HG03025 (cell line): ENCODE measurements at regions not wholly inside any gene's neighbourhood (a gene's known extent, or its start where the extent isn't known, plus 50 kb on each side); places are given as distances from the start of the nearest gene placed in this dataset.
"Not testable (repeated sequence)": the region's sequence is repeated elsewhere in the genome, so short reads cannot be mapped to it uniquely, and the experiment has no call there.

Experiments used
- ATAC-seq: cut with Tn5 transposase; IDR thresholded peaks from one replicate; pipeline ENCODE4 v1.9.1; 2021; ENCODE audit warnings: mild to moderate bottlenecking, moderate library complexity; ENCODE audit not compliant: unreplicated experiment, low FRiP score

- no peak for ATAC-seq
These were observed 95.4 kb upstream of the ERRFI1 start for GRCh38 chr1:8121261-8122159.

GRCh38 chr1:8120693-8121260 lies 94.7 kb upstream of the ERRFI1 start:
- ATAC-seq = no peak

- ATAC-seq = not testable (repeated sequence)
These were observed 92.6 kb upstream of the ERRFI1 start for GRCh38 chr1:8118736-8119135.

DNA sequence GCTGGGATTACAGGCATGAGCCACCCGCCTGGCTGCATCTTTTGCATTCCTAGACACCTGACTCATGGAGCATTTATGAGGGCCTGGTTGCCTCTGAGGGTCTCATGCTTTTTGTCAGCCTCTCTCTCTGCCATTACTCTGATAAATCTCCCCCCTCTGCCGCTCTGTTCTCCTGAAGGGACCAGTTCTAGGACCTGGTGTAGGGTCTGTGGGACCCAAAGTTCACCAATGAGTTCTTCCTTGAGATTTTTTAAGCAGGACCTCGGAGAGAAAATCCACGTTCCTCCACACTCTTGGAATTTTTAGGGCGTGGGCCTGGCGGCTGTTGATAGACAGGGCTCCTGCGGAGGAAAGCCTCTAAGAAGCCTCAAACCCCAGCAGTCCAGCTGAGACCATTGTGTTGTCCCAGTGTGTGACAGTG lies 91.9 kb upstream of the ERRFI1 start:
- no peak for ATAC-seq

DNA sequence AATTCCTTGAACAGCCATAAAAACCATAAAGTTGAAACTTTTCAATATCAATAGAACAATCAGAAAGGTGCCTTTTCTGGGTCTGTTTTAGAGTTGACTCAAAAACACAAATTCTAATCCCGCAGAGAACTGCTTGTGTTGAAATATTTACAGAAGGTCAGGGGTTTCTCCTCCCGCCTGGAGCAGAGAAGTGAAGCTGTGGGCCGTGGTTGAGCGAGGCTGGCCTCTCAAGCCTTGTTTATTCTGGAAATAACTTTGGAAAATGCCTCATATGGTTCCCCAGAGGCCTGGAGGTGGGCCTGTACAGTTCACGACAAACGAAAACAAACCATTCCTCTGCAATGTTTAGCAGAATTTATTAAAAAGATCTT lies 90.8 kb upstream of the ERRFI1 start:
- no peak for ATAC-seq

DNA sequence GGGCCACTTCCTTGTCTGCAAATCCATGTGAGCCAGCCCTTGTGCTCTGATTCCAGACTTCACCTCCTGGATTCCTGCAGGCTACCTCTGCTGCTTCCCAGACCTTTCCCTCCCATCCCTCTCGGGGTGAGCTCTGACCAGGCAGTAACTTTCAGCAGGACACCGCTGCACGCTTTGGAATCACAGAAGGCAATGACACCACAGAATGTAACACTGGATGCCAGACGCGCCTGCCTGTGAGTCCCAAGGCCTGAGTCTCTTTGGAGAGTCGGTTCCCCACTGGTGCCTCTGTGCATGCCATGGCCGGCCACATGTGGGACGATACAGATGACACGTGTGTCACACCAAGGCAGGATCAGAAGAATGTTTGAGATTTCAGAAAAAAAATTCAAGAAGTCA lies 89.7 kb upstream of the ERRFI1 start:
- no peak for ATAC-seq

- no peak for ATAC-seq
These were observed 89.1 kb upstream of the ERRFI1 start for GRCh38 chr1:8115031-8115768.

- ATAC-seq = no peak
These were observed 87.4 kb upstream of the ERRFI1 start for GRCh38 chr1:8113262-8114220.

DNA sequence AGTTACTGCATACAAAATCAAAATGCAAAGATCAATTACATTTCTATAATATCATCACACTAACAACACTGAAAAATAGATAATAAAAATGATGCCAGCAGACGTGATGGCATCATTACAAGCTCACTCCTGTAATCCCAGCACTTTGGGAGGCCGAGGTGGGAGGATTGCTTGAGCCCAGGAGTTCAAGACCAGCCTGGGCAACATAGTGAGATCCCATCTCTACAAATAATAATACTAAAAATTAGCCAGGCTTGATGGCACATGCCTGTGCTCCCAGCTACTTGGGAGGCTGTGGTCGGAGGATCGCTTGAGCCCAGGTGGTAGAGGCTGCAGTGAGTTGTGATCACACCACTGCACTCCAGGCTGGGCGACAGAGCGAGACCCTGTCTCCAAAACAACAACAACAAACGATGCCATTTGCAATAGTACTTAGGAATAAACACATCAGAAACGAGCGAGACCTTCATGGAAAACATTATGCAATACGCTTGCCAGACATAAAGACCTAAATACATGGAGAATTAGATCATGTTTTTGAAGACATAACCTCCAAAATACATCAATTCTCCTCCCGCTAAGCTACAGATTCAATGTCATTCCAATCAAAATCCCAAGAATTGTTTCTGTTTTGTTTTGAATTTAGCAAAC lies 86.6 kb upstream of the ERRFI1 start:
- ATAC-seq = no peak

GRCh38 chr1:8111560-8111959 lies 85.5 kb upstream of the ERRFI1 start:
- ATAC-seq = no peak

DNA sequence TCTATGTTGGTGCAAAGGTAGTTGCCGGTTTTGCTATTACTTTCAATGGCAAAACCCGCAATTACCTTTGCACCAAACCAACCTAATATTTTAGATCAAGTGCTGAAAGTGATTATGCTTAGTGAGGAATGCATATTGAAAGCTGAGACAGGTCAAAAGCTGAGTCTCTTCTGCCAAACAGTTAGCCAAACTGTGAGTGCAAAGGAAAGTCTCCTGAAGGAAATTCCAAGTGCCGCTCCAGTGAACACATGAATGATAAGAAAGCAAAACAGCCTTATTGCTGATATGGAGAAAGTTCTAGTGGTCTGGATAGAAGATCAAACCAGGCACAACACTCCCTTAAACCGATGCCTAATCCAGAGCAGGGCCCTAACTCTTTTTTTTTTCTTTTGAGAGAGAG lies 83.1 kb upstream of the ERRFI1 start:
- no peak for ATAC-seq

DNA sequence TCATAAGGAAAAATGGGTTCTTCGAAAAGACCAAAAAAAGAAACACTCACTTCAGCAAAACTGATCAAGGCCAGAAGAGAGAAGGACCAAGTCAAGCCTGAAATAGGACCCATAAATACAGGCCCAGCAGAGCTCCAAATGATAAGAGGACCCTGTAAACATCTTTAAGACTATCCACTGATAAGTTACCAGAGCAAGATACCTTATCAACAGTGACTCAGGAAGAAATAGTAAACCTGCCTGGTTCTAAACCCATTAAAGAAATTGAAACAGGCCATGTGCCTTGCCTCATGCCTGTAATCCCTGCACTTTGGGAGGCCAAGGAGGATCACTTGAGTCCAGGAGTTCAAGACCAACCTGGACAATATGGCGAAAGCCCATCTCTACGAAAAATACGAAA lies 81.8 kb upstream of the ERRFI1 start:
- no peak for ATAC-seq

DNA sequence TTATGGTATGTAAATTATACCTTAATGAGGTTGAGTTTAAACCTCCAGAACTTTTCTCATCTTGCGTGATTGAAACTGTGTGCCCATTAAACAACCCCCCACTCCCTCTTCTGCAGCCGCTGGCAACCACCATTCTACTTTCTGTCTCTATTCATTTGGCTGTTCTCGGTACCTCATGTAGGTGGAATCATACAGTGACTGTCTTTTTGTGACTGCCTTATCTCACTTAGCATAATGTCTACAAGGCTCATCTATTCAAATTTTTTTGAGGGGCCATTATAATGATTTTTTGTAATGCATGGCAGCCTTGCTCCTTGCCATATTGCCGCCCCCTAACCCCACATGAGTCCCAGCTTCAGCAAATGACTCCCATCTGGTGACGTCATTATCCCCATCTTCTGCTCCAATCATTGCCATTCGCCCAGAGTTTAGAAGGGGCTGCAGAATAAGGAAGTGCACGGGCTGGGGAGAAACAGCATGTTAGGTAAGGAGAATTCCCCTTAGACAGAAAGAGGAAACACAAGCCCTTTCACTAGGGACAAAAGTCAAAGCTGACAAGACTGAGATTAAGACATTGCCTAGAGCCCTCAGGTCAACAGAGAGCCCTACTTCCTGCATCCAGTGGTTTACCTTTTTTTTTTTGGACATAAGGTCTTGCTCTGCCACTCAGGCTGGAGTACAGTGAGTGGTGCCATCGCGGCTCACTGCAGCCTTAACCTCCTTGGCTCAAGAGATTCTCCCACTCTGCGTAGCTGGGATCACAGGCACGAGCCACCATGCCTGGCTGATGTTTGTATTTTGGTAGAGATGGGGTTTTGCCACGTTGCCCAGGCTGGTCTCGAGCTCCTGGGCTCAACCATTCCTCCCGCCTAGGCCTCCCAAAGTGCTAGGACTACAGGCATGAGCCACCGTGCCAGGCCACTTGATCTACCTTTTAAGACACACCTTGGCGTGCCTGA lies 78.4 kb upstream of the ERRFI1 start:
- no peak for ATAC-seq

DNA sequence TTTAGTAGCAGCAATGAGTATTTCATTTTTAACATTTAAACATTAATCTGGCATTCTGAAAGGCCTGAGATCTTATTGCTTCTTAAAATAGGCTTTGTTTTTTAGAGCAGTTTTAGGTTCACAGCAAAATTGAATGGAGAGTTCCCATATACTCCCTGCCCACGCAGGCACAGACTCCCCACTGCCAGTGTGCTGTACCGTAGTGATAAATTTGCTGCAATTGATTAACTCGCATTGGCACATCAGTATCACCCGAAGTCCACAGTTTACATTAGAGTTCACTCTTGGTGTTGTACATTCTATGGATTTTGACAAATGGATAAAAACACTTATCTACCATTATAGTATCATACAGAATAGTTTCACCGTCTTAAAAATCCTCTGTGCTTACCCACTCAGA lies 71.8 kb upstream of the ERRFI1 start:
- ATAC-seq = no peak

- peak; percentile 69 for ATAC-seq
These were observed 71.1 kb upstream of the ERRFI1 start for GRCh38 chr1:8097077-8097799.

GRCh38 chr1:8096105-8097011 lies 70.2 kb upstream of the ERRFI1 start:
- ATAC-seq = no peak

- no peak for ATAC-seq
These were observed 69.5 kb upstream of the ERRFI1 start for GRCh38 chr1:8095584-8095983.
